ENCODE measurements at regions not wholly inside any gene's neighbourhood (a gene's known extent, or its start where the extent isn't known, plus 50 kb on each side); places are given as distances from the start of the nearest gene placed in this dataset.

- peak; percentile 68 for DNase-seq (ENCODE audit: low spot score)
Observed at GRCh38 chr13:39100996-39101738, 62.9 kb downstream of the NHLRC3 start.

- peak; percentile 77 for DNase-seq (ENCODE audit: low spot score)
Observed at GRCh38 chr13:39102981-39103490, 64.8 kb downstream of the NHLRC3 start.

GRCh38 chr13:39105110-39105509 lies 66.9 kb downstream of the NHLRC3 start:
- DNase-seq (ENCODE audit: low spot score) = peak; percentile 31

- DNase-seq (ENCODE audit: low spot score) = no peak
Observed at GRCh38 chr13:39106216-39107005, 68.2 kb downstream of the NHLRC3 start.

DNA sequence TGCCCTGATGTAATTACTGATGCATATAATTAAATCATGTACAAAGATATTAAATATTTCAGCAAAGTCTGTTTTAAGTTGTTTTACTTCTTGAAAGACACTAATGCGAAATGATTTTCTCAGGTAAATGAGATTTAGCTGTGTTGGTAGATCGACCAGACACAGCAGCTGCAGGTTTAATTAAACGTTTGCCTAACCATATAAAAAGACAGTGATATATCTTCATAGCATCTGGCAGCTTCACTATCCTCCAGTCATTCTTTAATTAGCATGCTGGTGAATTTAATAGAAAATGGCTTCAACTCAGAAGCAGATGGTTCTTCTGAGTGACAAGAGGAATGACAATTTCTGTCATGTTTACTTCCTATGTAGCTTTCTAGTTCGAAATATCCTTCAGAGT lies 69.3 kb downstream of the NHLRC3 start:
- DNase-seq (ENCODE audit: low spot score) = peak; percentile 13

DNA sequence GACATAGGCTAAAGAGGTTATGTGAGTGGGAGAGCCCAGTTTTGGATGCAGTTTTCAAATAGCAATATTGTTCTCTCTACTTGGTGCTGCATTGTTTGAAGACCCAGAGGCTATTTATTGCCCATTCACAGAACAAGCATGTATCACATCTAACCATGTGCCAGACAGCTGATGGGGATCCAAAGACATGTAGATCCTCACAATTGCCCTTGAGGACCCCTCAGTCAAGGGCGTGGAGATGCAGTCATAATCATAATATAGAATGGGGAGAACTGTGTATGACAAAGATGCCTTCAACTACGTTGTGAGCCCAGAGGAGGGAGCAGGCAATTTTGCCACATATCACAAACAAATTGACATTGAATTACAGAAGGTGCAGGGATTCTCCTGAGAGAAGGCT lies 70.5 kb downstream of the NHLRC3 start:
- DNase-seq (ENCODE audit: low spot score) = no peak

DNA sequence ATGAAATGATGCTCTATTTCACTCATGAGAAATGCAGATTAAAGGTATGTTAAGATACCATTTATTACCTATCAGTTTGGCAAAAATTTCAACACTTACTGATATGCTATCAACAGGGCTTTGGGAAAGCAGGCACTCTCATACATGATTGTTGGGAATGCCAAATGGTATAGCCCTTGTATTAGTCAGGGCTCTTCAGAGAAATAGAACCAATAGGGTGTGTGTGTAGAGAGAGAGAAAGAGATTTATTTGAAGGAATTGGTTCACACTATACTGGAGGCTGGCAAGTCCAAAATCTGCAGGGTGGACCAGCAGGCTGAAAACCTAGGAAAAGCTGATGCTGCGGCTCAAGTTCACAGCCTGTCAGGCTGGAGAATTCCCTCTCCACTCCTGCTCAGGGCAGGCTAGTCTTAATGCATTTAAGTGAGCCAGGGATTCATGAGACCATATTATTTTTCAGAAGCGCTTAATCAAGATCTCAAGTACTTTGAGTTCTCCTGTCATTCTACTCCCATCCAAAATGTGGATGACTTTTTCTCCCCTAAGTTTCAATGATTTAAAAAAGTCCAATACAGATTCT lies 72.4 kb downstream of the NHLRC3 start:
- no peak for DNase-seq (ENCODE audit: low spot score)

DNA sequence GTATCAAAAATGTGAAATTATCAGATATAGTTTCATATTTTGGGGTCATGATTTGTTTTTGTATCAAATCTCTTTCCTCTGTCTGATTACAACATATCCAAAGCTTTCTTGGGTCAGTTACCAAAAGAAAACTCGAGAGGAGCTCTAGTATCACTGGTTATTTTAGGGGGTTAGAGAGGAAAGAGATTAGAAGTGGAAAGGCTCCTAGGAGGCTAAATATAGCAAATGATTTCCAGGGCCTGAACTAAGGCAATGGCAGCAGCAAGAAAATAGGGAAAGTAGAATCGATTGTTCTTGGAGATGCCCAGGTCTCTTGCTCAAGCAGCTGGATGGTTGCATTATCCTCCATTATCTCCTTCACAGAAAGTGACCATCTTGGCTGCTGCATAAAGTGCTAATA lies 72.9 kb downstream of the NHLRC3 start:
- DNase-seq (ENCODE audit: low spot score) = no peak

- DNase-seq (ENCODE audit: low spot score) = no peak
Observed at GRCh38 chr13:39119422-39119821, 81.2 kb downstream of the NHLRC3 start.

DNA sequence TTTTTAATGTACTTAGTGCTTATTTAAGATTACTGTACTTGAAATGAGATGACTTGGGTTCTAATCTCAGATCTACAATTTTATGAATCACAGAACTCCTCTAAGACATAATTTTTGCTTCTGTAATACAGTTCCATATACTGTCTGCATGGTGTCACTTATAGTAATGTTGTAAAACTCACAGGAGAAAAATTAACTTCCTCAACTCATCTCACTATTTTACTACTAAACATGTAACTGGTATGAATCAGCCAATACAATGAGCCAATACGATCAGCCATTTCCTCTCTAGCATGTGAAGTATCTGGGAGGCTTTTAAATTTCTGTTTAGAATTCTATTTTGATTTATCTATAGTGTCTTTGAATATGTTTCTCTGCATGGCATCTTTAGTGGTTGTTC lies 85.3 kb downstream of the NHLRC3 start:
- DNase-seq (ENCODE audit: low spot score) = no peak

- no peak for DNase-seq (ENCODE audit: low spot score)
Observed at GRCh38 chr13:39129213-39129612, 91.0 kb downstream of the NHLRC3 start.

- no peak for DNase-seq (ENCODE audit: low spot score)
Observed at GRCh38 chr13:39130301-39130700, 92.0 kb downstream of the NHLRC3 start.

GRCh38 chr13:39132286-39133230 lies 94.3 kb downstream of the NHLRC3 start:
- no peak for DNase-seq (ENCODE audit: low spot score)

DNA sequence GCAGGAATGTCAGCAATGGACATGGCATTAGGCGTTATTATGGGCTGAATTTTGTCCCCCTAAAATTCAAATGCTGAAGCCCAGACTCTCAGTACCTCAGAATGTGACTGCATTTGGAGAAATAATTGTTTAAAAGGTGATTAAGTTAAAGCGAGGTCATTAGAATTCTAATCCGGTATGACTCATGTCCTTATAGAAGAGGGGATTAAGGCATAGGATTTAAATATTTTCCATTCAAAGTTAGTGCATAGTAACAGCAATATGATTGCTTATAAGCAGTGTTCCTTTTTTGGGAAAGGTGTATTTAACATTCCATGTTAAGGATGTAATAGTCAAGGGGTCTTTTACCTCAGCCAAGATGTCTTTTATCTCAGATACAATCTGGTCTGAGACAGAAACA lies 95.5 kb downstream of the NHLRC3 start:
- no peak for DNase-seq (ENCODE audit: low spot score)

DNA sequence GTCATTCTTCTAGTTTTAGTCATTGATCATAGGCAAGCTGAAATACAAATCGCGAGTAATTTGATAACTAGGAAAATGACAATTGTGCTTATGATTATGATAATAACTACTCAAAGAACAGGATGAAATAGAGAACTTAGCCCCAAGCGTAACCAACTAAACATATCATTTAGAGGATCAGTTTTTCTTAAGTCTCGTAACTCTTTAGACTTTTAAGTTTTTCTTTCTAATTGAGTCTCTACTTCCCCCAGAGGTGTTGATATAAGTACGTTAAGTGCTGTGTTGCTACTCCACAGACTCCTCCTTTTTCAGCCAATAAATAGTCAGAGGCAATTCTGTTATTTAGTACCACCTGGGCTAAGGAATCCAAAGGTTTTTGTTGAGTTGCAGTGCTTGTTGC lies 96.3 kb downstream of the NHLRC3 start:
- DNase-seq (ENCODE audit: low spot score) = no peak

- DNase-seq (ENCODE audit: low spot score) = no peak
Observed at GRCh38 chr13:39144391-39144790, 106.1 kb downstream of the NHLRC3 start.

DNA sequence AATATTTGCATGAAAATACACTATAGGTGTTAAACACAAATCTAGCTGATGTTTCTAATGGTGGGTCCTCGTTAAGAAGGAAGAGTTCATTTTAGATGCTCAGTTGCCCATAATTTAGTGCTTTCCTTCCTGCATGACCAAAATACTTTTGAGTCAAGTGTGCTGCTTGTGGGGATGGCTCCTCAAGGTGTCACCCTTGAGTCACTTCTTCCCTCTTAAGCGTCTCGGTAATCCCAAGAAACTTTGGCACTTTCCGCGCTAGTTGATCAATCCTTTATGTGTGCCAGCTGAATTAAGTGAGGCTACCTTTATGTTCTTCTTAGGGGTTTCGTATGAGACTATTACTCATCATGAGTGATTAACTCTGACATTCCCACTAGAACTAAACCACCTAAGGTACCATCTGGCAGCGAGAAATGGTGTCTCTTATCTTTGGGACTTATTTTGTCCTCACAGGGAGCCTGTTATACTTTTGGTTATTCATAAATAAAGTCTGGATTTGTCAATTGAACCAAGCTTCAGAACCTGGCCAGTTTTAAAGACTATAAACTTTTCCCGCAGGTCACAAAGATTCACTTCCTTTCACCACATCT lies 106.8 kb downstream of the NHLRC3 start:
- peak; percentile 85 for DNase-seq (ENCODE audit: low spot score)

DNA sequence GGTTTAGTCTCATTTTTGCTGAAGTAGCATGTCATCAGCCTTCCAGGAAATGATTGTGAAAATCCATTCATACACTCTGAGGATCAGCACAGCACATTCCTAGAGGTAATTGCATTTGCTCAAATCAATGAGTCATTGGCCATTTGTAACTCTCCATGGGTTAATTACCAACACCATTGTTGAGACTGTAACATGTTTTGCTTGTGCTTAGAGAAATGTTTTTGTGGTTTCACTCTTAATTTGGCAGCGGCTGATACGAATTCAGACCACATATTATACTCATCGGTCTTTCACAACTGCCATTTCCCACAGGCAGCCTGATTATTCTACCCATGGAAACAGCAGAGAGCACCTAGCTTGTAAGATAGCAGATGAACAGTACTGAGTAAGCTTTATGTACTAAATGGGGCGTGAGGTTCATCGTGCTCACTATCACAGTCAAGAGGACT lies 110.3 kb downstream of the NHLRC3 start:
- no peak for DNase-seq (ENCODE audit: low spot score)

DNA sequence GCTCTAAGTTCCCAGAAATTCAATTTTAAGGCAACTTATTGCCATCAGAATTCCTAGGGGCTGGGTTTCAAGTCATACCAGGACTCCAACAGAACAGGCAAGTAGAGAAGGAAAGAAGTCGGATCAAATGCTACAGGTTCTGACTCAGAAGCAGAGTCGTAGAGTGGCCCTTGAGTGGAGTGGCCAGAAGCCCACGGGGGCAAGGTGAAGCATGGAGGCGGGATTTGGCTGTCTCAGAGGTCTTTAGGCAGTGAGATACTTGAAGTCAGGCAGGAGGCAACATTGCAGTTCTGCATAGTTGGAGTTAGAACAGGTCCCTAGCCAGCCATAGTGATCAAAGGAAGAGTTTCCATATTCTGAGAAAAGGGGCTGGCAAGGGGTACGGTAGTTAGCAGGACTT lies 111.6 kb downstream of the NHLRC3 start:
- no peak for DNase-seq (ENCODE audit: low spot score)

DNA sequence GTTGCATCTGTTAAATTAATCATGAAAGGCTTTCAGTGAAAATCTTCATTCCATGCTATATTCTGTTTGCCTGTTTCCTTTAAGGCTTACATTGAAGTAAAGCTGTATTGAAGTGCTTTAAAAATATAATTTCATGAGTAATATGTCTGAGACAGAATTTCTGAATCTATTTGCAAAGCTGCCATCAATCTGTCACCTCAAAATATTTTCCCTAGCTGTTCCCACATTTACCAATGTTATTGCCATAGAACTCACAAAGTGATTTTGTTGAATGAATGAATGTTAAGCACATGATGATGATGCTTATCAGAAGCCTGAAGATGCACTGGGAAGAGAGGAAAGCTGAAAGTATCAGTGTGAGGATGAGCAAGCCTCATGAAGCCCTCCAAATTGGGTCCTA lies 115.8 kb downstream of the NHLRC3 start:
- no peak for DNase-seq (ENCODE audit: low spot score)

- DNase-seq (ENCODE audit: low spot score) = no peak
Observed at GRCh38 chr13:39159393-39159792, 121.1 kb downstream of the NHLRC3 start.
